H54 (cell line): ENCODE measurements at regions not wholly inside any gene's neighbourhood (a gene's known extent, or its start where the extent isn't known, plus 50 kb on each side); places are given as distances from the start of the nearest gene placed in this dataset.

ENCODE experiments used
- DNase-seq: peaks from one replicate; pipeline ENCODE4 v3.0.0; 2011; ENCODE audit warnings: low spot score, mixed read lengths; ENCODE audit not compliant: insufficient read length
- FAIRE-seq: peaks from 3 replicates; lab custom pipeline; 2011; peaks lifted over from hg19 to GRCh38; lab: Jason Lieb, UNC
- POLR2A ChIP-seq: IDR thresholded peaks from 2 replicates; pipeline ENCODE4 v1.6.1; 2011; ENCODE audit warnings: low read depth, mild to moderate bottlenecking, low read length

DNA sequence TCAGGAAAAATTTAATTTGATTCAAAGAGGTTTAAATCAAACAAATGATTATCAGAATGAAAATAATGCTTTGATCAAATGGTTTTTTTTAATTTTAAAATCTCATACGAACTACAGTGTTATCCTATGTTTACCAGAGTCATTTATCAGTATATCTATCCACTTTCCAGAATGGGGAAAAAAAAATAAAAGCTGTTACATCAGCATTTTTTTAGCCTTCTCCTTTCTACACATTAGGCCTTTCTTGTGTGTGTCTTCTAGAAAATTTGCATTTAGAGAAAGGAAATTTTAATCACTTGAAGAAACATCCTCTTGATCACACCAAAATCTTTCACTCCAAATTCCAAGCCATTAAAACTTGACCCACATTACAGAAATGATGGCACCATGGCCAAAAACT, 608.9 kb upstream of the ID2 start:
- DNase-seq (no peak), FAIRE-seq (no peak)

DNA sequence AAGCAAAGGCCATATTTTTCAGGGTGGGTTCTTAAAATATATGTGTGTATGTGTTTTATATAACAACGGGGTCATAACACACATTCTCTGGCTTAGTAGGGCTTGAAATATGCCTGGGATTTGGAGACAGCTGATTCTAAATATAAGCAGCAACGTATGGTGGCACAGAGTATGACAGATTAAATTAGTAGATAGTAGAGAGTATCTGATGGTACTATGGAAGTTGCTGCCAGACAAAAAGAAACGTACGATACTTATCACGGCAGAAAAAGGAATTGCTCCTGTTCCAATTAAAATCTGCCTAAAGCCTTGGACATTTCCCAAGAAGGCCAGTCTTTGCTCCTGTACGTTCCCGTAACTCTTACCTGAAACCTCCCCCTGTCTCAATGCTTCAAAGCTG, 607.9 kb upstream of the ID2 start:
- no peak for TF ChIP-seq POLR2A
- FAIRE-seq: no peak
- no peak for DNase-seq

More for the DNA sequence above, 608.9 kb upstream of the ID2 start:
- TF ChIP-seq POLR2A: no peak

DNA sequence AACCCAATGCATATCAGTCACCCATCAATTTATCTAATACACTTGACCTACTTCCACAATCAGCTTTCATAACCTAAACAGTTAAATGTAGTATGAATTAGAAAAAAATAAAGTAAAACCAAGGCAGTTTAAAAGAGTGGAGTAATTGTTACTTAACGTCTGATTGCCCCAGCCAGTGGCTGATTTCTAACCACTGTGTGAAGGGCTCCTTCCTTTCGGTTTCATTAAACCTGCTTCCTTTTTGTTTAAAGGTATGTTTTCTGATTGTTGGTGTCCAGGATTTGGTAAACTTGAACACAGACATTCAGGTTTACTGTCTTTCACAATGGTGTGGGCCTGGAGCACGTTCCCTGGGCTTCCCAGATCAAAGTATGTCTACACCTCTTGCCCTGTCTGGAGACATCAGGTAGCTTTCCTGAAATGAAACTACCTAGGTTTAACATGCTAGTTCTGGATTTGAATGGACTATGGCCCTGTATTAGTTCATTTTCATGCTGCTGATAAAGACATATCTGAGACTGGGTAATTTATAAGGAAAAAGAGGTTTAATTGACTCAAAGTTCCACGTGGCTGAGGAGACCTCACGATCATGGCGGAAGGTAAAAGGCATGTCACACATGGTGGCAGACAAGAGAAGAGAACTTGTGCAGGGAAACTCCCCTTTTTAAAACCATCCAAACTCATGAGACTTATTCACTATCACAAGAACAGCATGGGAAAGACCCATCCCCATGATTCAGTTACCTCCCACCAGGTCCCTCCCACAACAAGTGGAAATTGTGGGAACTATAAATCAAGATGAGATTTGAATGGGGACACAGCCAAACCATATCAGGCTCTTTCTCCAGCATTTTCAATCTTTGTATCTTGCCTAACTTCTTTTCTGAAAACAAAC, 605.2 kb upstream of the ID2 start:
- no peak for TF ChIP-seq POLR2A
- no peak for FAIRE-seq
- no peak for DNase-seq

DNA sequence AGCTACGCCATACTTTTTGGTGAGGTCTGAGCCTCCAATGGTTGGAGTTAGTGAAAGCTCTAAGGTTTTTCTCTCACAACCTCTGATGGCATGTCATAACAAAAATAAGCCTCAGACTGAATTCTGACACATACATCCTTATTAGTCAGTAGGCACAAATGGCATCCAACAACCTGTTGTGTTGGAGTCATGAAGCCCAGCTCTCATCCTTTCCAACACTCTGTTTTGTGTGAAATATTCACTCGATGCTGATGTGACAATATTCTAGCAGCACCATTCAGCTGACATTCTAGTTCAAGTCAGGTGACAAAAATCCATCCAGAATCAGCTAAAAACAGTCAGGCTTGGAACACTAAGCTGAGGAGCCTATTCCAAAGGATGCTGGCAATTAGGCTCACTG, 603.2 kb upstream of the ID2 start:
- FAIRE-seq: no peak
- TF ChIP-seq POLR2A: no peak

DNA sequence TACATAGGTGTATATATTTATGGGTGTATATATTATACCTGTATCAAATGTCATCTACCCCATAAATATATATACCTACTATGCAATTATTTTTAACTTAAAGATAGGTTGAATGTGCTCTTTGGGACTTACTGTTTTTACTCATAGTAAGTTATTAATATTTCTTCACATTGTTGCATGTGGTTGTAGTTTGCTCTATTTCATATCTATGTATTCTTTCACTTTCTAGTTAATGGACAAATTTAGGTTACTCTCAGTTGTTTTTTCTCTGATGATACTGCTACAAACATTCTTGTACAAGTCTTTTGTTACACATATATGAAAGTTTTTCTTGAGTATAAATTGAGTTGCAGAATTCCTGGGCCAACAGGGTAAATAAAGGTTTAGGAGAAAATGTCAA, 601.8 kb upstream of the ID2 start:
- TF ChIP-seq POLR2A: no peak
- no peak for FAIRE-seq
- DNase-seq: no peak

More for the DNA sequence above, 603.2 kb upstream of the ID2 start:
- no peak for DNase-seq

DNA sequence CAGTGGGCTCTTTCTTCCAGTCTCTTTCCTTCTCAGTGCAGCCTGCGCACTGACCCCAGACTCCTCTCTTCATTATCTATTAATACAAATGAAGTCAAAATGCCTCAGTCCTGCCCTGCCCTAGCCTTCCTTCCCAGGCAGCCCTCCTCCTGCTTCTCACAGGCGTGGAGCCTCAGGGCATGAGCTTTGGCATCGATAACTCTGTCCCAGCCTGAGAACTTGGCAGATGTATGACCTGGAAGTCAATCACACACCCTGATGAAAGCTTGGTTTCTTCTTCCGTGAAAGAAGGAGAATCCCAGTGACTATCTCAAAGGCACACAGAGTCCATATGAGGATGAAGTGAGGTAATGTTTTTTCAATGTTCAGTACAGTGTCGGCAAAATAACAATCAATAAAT, 600.7 kb upstream of the ID2 start:
- TF ChIP-seq POLR2A: no peak
- FAIRE-seq: no peak
- no peak for DNase-seq

DNA sequence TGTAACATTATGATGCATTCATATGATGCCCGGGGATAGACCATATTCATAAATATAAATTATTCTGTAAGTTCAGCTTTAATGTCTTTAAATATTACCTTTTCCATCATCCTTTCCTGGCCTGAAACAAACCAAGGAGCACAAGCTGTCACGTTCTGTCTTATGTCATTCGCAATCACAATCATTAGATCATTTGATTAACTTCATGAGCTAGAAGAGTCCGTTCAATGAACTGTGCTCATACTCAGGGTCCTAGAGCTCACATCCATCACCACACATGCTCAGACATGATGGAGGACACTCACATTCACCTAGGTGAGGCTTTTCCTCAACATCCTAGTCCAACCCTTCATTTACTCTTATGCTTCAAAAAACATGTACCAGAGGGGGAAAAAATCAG, 599.0 kb upstream of the ID2 start:
- no peak for DNase-seq
- FAIRE-seq: no peak

DNA sequence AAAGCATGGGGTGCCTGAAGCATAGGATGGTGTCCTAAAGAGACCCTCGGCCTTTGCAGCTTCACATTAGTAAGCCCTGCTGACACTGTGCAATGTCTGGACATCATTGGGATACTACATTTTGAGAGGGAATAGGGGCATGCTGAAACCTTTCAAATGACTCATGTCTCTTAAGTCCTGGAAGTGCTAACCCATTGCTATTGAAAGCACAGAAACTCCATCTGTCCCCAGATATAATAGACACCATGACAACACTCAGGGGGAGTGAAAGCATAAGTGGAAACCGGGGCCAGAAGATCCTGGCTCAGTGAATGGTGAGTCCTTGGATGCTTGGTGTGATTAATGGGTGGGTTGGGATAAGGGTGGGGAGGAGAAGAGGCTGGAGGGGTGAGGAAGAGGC, 595.5 kb upstream of the ID2 start:
- DNase-seq: no peak
- no peak for FAIRE-seq
- no peak for TF ChIP-seq POLR2A

More for the DNA sequence above, 599.0 kb upstream of the ID2 start:
- no peak for TF ChIP-seq POLR2A

DNA sequence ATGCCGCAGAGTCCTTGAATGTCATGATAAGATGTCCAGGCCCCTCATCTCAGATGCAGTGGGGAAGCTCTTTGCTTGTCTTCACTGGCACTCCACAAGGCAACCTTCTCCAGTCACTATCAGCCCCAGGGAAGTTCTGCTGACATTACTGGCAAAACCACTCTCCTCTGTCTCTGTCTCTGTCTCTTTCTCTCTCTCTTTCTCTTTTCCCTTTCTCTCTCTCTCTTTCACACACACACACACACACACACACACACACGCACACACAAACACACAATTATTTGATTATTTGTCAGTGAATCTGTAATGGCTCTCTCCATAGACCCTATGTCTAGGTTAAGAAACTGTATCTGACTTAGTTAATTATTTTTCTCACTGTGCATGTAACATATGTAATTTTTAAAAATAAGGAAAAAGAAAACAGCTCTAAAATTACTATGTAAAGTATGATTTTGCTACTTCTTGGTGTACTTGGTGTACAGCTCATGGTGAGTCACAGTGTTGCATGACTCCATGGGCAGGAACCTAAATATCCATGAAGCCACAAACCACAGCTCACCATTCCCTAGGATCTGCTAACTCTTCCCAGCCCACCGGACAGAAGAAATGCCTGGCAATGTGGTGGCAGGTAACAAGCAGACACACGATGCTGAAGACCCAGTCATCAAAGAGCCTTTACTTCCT, 594.9 kb upstream of the ID2 start:
- TF ChIP-seq POLR2A: no peak
- DNase-seq: peak; percentile 12
- FAIRE-seq: no peak

DNA sequence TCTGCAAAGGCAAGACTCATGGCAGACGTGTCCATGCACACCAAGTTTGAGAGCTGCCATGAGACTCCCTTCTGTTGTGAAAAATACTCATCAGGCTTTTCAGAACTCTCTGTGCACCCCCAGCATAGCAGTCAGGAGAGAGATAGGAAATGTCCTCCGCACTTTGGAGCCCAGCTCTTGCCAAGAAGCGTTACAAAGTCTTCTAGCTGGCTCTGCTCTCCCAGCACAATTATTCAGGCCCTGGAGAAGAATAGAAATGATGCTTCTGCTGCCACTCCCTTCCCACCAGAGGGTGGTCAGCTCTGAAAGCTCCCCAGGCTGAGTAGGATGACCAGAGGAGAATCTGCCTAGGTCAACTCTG, 594.4 kb upstream of the ID2 start:
- FAIRE-seq: no peak
- DNase-seq: no peak
- no peak for TF ChIP-seq POLR2A

DNA sequence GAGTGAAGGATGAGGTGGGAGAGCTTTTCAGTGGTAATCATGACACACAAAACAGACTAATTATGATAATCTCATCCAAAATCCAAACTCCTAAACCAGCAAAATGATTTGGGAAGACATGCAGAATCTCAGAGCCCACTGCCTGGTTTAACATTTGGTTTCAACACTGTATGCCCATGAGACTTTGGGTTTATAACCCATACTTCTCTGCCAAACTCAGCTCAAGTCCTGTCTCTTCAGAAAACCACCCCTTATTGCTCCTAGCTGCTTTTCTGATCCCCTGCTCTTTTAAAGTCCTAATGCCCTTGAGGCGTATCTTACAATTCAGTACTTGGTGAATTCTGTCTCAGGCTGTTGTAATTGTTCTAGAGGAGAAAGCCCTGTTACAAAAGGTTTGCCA, 593.0 kb upstream of the ID2 start:
- DNase-seq: no peak
- FAIRE-seq: no peak
- no peak for TF ChIP-seq POLR2A

DNA sequence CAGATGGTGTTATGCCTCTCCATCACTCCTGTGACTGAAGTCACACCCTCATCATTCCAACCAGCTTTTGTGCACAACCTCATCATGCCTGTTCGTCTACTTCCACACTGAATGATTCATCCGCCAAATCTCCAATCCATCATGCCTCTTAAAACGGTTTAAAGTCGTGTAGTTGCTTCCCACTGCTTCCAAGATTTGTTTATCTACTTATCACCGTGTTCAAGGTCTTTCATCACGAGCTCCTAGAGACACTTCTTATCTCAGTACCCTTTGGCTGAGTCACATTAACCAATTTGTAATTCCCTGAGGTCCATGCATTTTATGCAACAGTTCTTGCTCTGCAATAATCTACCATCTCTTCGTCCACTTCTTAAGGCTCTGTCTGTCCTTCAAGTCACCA, 592.3 kb upstream of the ID2 start:
- FAIRE-seq (no peak), DNase-seq (no peak)
- no peak for TF ChIP-seq POLR2A

DNA sequence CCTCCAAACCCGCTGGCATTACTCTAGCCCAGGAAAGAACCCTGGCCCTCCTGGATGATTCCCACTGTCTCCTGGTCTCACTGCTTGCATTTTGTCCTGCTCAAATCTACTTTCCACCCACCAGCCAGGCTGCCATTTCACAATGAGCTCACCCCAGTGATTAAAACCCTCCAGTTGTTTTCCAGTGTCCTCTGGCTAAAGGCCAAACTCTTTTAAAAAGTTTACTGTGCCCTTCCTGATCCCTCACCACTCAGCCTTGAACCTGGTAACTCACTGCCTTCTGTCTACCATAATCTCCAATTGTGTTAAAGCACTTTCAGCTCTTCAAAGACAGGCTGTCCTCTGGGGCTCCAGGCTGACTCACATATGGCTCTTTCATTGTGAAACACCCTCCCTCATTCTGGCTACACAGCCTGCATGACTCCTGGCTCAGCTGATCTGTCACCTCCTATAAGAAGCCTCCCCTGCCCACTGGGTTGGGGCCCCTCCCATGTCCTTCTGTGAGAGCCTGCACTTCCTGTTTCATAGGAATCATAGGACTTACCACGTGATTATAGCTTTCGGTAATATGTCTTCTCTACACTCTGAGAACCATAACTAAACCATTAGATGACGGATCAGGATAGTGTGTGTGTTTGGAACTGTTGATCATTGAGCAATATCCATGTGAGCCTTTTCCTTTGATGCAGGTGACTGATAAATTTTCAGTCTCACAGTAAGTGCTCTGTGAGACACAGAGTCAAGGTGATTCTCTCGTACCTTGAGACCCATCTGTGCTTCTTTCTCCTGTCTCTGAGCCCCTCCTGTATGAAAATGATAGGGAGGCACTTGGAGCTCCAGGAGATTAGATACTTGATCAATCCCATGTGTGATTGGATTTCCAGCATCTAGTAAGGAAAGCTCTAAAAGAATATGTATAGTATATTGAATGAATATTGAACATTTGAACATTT, 590.8 kb upstream of the ID2 start:
- TF ChIP-seq POLR2A: no peak
- FAIRE-seq: no peak
- peak; percentile 19 for DNase-seq

DNA sequence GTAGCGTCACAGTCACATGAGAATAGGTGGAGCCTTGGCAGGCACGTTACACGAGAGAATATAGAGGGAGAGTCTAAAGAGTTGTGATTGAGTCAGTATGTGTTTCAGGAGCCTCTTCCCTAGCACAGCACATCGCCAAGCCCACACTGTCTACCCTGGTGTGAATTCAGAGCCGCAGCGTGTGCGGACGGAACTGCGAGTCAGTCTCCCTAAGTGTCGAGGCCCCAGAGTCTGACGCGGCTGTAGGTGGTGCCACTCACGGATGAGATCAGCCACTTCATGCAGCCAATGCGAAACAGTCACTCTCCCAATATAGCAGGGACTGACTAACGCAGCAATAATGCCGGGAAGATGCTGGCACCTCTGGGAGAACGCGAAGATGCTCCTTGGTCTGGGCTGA, 587.3 kb upstream of the ID2 start:
- DNase-seq: no peak
- FAIRE-seq: no peak
- no peak for TF ChIP-seq POLR2A
